Gastroesophageal sphincter (tissue), 4 donors: ENCODE measurements at regions not wholly inside any gene's neighbourhood (a gene's known extent, or its start where the extent isn't known, plus 50 kb on each side); places are given as distances from the start of the nearest gene placed in this dataset.

Source experiments
- ATAC-seq: fragments of 150-250 bp; one replicate; pipeline ENCODE4 v1.9.1; 2016; ENCODE audit warnings: mild to moderate bottlenecking, moderate library complexity
- H3K27ac ChIP-seq, 4 donors: fragments of 200-600 bp; sonication (generic) in 3 of 4; 1 replicate in 3 of 4; 2 replicates in 1 of 4; pipeline ENCODE4 v1.5.1; 2016 to 2019
- H3K27me3 ChIP-seq: fragments of 200-600 bp; sonication (generic); one replicate; pipeline ENCODE4 v1.5.1; 2019
- H3K36me3 ChIP-seq, 2 donors: fragments of 200-600 bp; sonication (generic); one replicate each; pipeline ENCODE4 v1.5.1; 2019; ENCODE audit warnings: control low read depth in 1 of 2
- H3K4me1 ChIP-seq, 3 donors: fragments of 200-600 bp; sonication (generic); 1 replicate in 2 of 3; 2 replicates in 1 of 3; pipeline ENCODE4 v1.5.1; 2016 to 2019; ENCODE audit warnings: control low read depth in 2 of 3
- H3K4me3 ChIP-seq, 2 donors: fragments of 200-600 bp; sonication (generic); one replicate each; pipeline ENCODE4 v1.5.1; 2019; ENCODE audit warnings: mild to moderate bottlenecking in 1 of 2, moderate library complexity in 1 of 2
- H3K9me3 ChIP-seq, 3 donors: fragments of 200-600 bp; sonication (generic); one replicate each; pipeline ENCODE4 v1.5.1; 2017 to 2019; ENCODE audit warnings: control low read depth in 2 of 3
- CTCF ChIP-seq, 4 experiments: fragments of 200-600 bp in 2 of 4; fragments of 450-650 bp in 2 of 4; sonication (generic) in 1 of 4; IDR thresholded peaks; one replicate each; pipeline ENCODE4 v1.5.1; 2017 to 2019; ENCODE audit warnings: antibody characterized with exemption in 4 of 4, mild to moderate bottlenecking in 2 of 4, moderate library complexity in 2 of 4
- EP300 ChIP-seq: sonication (generic); formaldehyde crosslinking; IDR thresholded peaks from one replicate; pipeline ENCODE4 v1.6.1; 2017; ENCODE audit warnings: antibody characterized with exemption, mild to moderate bottlenecking
- POLR2A ChIP-seq, 2 donors: fragments of 450-650 bp; IDR thresholded peaks; one replicate each; pipeline ENCODE4 v1.6.1; 2017; ENCODE audit warnings: antibody characterized with exemption in 2 of 2, mild to moderate bottlenecking in 2 of 2, moderate library complexity in 1 of 2
- POLR2AphosphoS5 ChIP-seq: sonication (generic); formaldehyde crosslinking; IDR thresholded peaks from one replicate; pipeline ENCODE4 v1.6.1; 2017; ENCODE audit warnings: antibody characterized with exemption
- WGBS, 2 donors: methylation state at CpG; one replicate each; pipeline ENCODE4 v1.1.5; 2018; ENCODE audit warnings: low coverage in 1 of 2; 5-methylcytosine and 5-hydroxymethylcytosine counted together

GRCh38 chr16:16774389-16774788 is 395.4 kb downstream of the NPIPA7 start:
- Histone ChIP-seq H3K36me3 (no peaks in the 10 kb centered on the region), H3K4me1 (no peaks in the 10 kb centered on the region), H3K27ac (no peak overlapping the region), H3K9me3 (peaks cover 0 to 17% (median 0%) of the 10 kb centered on the region in 3 donors), H3K4me3 (no peak overlapping the region), H3K27me3 (peaks cover 23% of the 10 kb centered on the region)
- TF ChIP-seq POLR2AphosphoS5 = no peak
- TF ChIP-seq EP300 = no peak
- TF ChIP-seq POLR2A (IDR thresholded peaks at IDR 0.05) = no peak
- TF ChIP-seq CTCF (IDR thresholded peaks at IDR 0.05) = no peak
- 28 to 37% methylated on average over 3 to 4 of the region's 5 CpGs for WGBS, 2 donors
- no peak for ATAC-seq

- 58 to 100% methylated on average over 1 of the region's 1 CpG for WGBS, 2 donors
- TF ChIP-seq CTCF (IDR thresholded peaks at IDR 0.05) (no peak), EP300 (no peak), POLR2AphosphoS5 (no peak), POLR2A (IDR thresholded peaks at IDR 0.05) (no peak)
- peaks cover 0 to 11% (median 0%) of the 10 kb centered on the region in 3 donors for H3K9me3 ChIP-seq
- H3K4me1 ChIP-seq = no peaks in the 10 kb centered on the region
- H3K36me3 ChIP-seq = no peaks in the 10 kb centered on the region
- H3K27ac ChIP-seq = no peak overlapping the region
- no peak for ATAC-seq
- H3K27me3 ChIP-seq = peaks cover 29% of the 10 kb centered on the region
- no peak overlapping the region for H3K4me3 ChIP-seq
These were observed 399.4 kb downstream of the NPIPA7 start for GRCh38 chr16:16778332-16778731.

- Histone ChIP-seq H3K36me3 (no peaks in the 10 kb centered on the region), H3K9me3 (peaks cover 0 to 11% (median 0%) of the 10 kb centered on the region in 3 donors), H3K4me3 (no peak overlapping the region), H3K27me3 (peaks cover 17% of the 10 kb centered on the region), H3K27ac (no peak overlapping the region), H3K4me1 (no peaks in the 10 kb centered on the region)
- 11 to 32% methylated on average over 4 of the region's 4 CpGs for WGBS, 2 donors
- no peak for TF ChIP-seq POLR2A (IDR thresholded peaks at IDR 0.05)
- no peak for TF ChIP-seq POLR2AphosphoS5
- TF ChIP-seq EP300 = no peak
- TF ChIP-seq CTCF (IDR thresholded peaks at IDR 0.05) = no peak
- ATAC-seq = no peak
These were observed 401.6 kb downstream of the NPIPA7 start for GRCh38 chr16:16780588-16780987.

- 41 to 90% methylated on average over 2 to 4 of the region's 4 CpGs for WGBS, 2 donors
- H3K9me3 ChIP-seq = peaks cover 0 to 6% (median 0%) of the 10 kb centered on the region in 3 donors
- H3K36me3 ChIP-seq = no peaks in the 10 kb centered on the region
- TF ChIP-seq POLR2A (IDR thresholded peaks at IDR 0.05) (no peak), EP300 (no peak), CTCF (IDR thresholded peaks at IDR 0.05) (no peak), POLR2AphosphoS5 (no peak)
- no peak overlapping the region for H3K27ac ChIP-seq
- no peak overlapping the region for H3K4me3 ChIP-seq
- H3K27me3 ChIP-seq = peaks cover 17% of the 10 kb centered on the region
- no peaks in the 10 kb centered on the region for H3K4me1 ChIP-seq
- no peak for ATAC-seq
These were observed 403.2 kb downstream of the NPIPA7 start for GRCh38 chr16:16782153-16782552.

- no peak for ATAC-seq
- TF ChIP-seq CTCF (IDR thresholded peaks at IDR 0.05) (no peak), POLR2AphosphoS5 (no peak), EP300 (no peak), POLR2A (IDR thresholded peaks at IDR 0.05) (no peak)
These were observed 409.1 kb downstream of the NPIPA7 start for GRCh38 chr16:16788004-16788403.

More at GRCh38 chr16:16788004-16788403, 409.1 kb downstream of the NPIPA7 start:
- peaks cover 0 to 20% (median 0%) of the 10 kb centered on the region in 3 donors for H3K9me3 ChIP-seq
- H3K36me3 ChIP-seq = no peaks in the 10 kb centered on the region
- 33 to 40% methylated on average over 1 to 2 of the region's 2 CpGs for WGBS, 2 donors
- no peak overlapping the region for H3K27ac ChIP-seq
- no peaks in the 10 kb centered on the region for H3K4me1 ChIP-seq
- no peaks in the 10 kb centered on the region for H3K27me3 ChIP-seq
- H3K4me3 ChIP-seq = no peak overlapping the region
